SU-DHL-6 (cell line): ENCODE measurements at regions not wholly inside any gene's neighbourhood (a gene's known extent, or its start where the extent isn't known, plus 50 kb on each side); places are given as distances from the start of the nearest gene placed in this dataset.
"Not testable (repeated sequence)": the region's sequence is repeated elsewhere in the genome, so short reads cannot be mapped to it uniquely, and the experiment has no call there.

Experiments
- EZH2phosphoT487 ChIP-seq: fragments of 200-600 bp; sonication (generic), shearing (Covaris generic); conservative IDR thresholded peaks from 2 replicates; pipeline ENCODE4 v1.6.1; 2018; ENCODE audit warnings: mild to moderate bottlenecking, antibody characterized with exemption, low read length, moderate library complexity, mixed read lengths
- TF ChIP-seq, protein P1 (sequence below): fragments of 200-600 bp; sonication (generic); IDR thresholded peaks from one replicate; pipeline ENCODE4 v1.5.1; 2017; ENCODE audit warnings: antibody characterized with exemption, mild to moderate bottlenecking, low read length, moderate library complexity; ENCODE audit not compliant: insufficient read depth, poor library complexity, severe bottlenecking

DNA sequence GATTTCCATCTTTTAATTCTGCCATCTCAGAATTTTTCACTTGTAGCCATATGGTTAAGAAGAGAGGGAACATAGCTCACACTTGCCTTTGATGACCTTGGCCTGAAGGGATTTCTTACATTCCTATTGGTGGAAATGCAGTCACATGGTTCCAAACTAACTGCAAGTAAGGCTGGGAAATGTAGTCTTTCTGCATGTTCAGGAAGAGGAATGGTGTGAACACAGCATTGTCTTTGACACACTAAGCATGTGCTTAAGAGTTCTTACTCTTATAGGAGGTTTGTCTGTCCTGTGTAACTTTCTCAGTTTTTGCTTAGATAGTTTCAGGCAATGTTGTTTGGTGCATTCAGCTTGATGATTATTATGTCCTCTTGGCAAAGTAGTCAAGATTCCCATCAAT is 119.8 kb upstream of the HMX1 start:
- TF ChIP-seq, protein P1, sequence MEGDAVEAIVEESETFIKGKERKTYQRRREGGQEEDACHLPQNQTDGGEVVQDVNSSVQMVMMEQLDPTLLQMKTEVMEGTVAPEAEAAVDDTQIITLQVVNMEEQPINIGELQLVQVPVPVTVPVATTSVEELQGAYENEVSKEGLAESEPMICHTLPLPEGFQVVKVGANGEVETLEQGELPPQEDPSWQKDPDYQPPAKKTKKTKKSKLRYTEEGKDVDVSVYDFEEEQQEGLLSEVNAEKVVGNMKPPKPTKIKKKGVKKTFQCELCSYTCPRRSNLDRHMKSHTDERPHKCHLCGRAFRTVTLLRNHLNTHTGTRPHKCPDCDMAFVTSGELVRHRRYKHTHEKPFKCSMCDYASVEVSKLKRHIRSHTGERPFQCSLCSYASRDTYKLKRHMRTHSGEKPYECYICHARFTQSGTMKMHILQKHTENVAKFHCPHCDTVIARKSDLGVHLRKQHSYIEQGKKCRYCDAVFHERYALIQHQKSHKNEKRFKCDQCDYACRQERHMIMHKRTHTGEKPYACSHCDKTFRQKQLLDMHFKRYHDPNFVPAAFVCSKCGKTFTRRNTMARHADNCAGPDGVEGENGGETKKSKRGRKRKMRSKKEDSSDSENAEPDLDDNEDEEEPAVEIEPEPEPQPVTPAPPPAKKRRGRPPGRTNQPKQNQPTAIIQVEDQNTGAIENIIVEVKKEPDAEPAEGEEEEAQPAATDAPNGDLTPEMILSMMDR: not testable (repeated sequence)
- TF ChIP-seq EZH2phosphoT487: not testable (repeated sequence)
